Effector memory CD8-positive, alpha-beta T cell (primary cell): ENCODE measurements at regions not wholly inside any gene's neighbourhood (a gene's known extent, or its start where the extent isn't known, plus 50 kb on each side); places are given as distances from the start of the nearest gene placed in this dataset.

ENCODE experiments used
- ATAC-seq: fragments of 150-1000 bp; cut with Tn5 transposase; replicated peaks from 2 replicates; pipeline ENCODE4 v1.10.0; 2021; ENCODE audit warnings: mild to moderate bottlenecking, moderate library complexity
- DNase-seq, 3 experiments: peaks; one replicate each; pipeline ENCODE4 v3.0.0; 2021
- H3K27ac Mint-ChIP-seq, 2 donors: one replicate each; pipeline ENCODE4 v1.8.0; 2022; ENCODE audit warnings: mild to moderate bottlenecking in 2 of 2, mixed read lengths in 2 of 2, moderate library complexity in 2 of 2
- H3K27me3 Mint-ChIP-seq, 2 donors: one replicate each; pipeline ENCODE4 v1.8.0; 2022; ENCODE audit warnings: mixed read lengths in 2 of 2
- H3K36me3 Mint-ChIP-seq: one replicate; pipeline ENCODE4 v1.8.0; 2022; ENCODE audit warnings: mild to moderate bottlenecking, moderate library complexity, mixed read lengths; ENCODE audit not compliant: insufficient read depth
- H3K4me1 Mint-ChIP-seq, 2 donors: one replicate each; pipeline ENCODE4 v1.8.0; 2022; ENCODE audit warnings: low read depth in 2 of 2, mixed read lengths in 2 of 2
- H3K4me3 Mint-ChIP-seq, 2 donors: one replicate each; pipeline ENCODE4 v1.8.0; 2022; ENCODE audit warnings: mild to moderate bottlenecking in 2 of 2, mixed read lengths in 2 of 2, moderate library complexity in 2 of 2
- H3K9me3 Mint-ChIP-seq, 2 donors: one replicate each; pipeline ENCODE4 v1.8.0; 2022; ENCODE audit warnings: mixed read lengths in 2 of 2

- H3K9me3 Mint-ChIP-seq, result no peaks in the 10 kb centered on the region
- no peaks in the 10 kb centered on the region for H3K4me1 Mint-ChIP-seq
- ATAC-seq (no peak), DNase-seq (no peak)
- peaks cover 5 to 12% of the 10 kb centered on the region in 2 donors for H3K27me3 Mint-ChIP-seq
- H3K36me3 Mint-ChIP-seq, result no peaks in the 10 kb centered on the region
- H3K27ac Mint-ChIP-seq, result no peak overlapping the region
- H3K4me3 Mint-ChIP-seq, result no peak overlapping the region
Observed at GRCh38 chr15:61798631-61799030, 261.6 kb downstream of the VPS13C start.

GRCh38 chr15:61796056-61796455 lies 264.2 kb downstream of the VPS13C start:
- H3K4me1 Mint-ChIP-seq, result no peaks in the 10 kb centered on the region
- ATAC-seq (no peak), DNase-seq (no peak)
- H3K4me3 Mint-ChIP-seq, result no peak overlapping the region
- peaks cover 30% of the 10 kb centered on the region in 2 donors for H3K27me3 Mint-ChIP-seq
- no peaks in the 10 kb centered on the region for H3K36me3 Mint-ChIP-seq
- no peaks in the 10 kb centered on the region for H3K9me3 Mint-ChIP-seq
- no peak overlapping the region for H3K27ac Mint-ChIP-seq

GRCh38 chr15:61794881-61795280 lies 265.4 kb downstream of the VPS13C start:
- no peak overlapping the region for H3K4me3 Mint-ChIP-seq
- no peaks in the 10 kb centered on the region for H3K4me1 Mint-ChIP-seq
- H3K27ac Mint-ChIP-seq, result no peak overlapping the region
- ATAC-seq (no peak), DNase-seq (no peak)
- H3K9me3 Mint-ChIP-seq, result no peaks in the 10 kb centered on the region
- no peaks in the 10 kb centered on the region for H3K36me3 Mint-ChIP-seq
- H3K27me3 Mint-ChIP-seq, result peaks cover 36 to 41% of the 10 kb centered on the region in 2 donors

DNA sequence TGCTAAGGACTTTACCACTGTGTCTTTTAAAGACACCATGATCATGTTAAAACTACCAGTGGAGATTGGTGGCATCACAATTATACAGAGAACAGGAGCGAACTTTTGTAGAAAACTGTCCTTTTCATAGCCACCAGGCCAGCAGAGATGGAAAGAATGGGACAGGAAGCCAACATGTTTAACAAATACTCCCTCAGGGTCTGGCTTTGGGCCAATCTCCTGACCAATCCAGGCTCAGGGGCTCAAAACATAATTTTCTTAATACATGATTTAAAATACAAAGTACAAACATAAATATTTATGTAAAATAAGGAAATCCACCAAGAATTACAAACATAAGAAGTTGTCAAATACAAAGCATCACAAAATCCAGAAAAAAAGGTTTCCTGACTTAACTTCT lies 266.0 kb downstream of the VPS13C start:
- Mint-ChIP-seq H3K4me3 (no peak overlapping the region), H3K4me1 (no peaks in the 10 kb centered on the region), H3K27ac (no peak overlapping the region), H3K36me3 (no peaks in the 10 kb centered on the region), H3K9me3 (no peaks in the 10 kb centered on the region), H3K27me3 (peaks cover 40 to 45% of the 10 kb centered on the region in 2 donors)
- DNase-seq (no peak), ATAC-seq (no peak)

DNA sequence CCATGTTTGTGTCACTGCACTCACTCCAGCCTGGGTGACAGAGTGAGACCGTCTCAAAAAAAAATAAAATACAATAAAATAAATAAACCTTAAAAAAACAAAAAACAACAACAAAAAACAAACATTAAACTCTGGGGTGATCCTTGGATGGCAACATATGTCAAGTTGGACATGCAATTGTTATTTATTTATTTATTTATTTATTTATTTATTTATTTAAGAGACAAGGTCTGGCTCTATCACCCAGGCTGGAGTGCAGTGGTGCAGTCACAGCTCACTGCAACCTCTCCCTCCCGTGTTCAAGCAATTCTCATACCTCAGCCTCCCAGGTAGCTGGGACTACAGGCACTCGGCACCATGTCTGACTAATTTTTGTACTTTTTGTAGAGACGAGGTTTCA lies 275.5 kb downstream of the VPS13C start:
- H3K9me3 Mint-ChIP-seq, result peaks cover 0 to 5% of the 10 kb centered on the region in 2 donors
- no peak overlapping the region for H3K4me3 Mint-ChIP-seq
- no peaks in the 10 kb centered on the region for H3K36me3 Mint-ChIP-seq
- DNase-seq (no peak), ATAC-seq (no peak)
- peaks cover 0 to under 1% of the 10 kb centered on the region in 2 donors for H3K4me1 Mint-ChIP-seq
- no peak overlapping the region for H3K27ac Mint-ChIP-seq
- H3K27me3 Mint-ChIP-seq, result peaks cover 38 to 40% of the 10 kb centered on the region in 2 donors

GRCh38 chr15:61780278-61780980 lies 279.8 kb downstream of the VPS13C start:
- ATAC-seq, result no peak

GRCh38 chr15:61777689-61778088 lies 282.6 kb downstream of the VPS13C start:
- Mint-ChIP-seq H3K4me3 (no peak overlapping the region), H3K36me3 (peaks cover 2% of the 10 kb centered on the region), H3K27me3 (peaks cover 58 to 59% of the 10 kb centered on the region in 2 donors), H3K9me3 (no peaks in the 10 kb centered on the region), H3K4me1 (peaks cover 0 to 2% of the 10 kb centered on the region in 2 donors), H3K27ac (no peak overlapping the region)
- ATAC-seq (no peak), DNase-seq (no peak)

More at GRCh38 chr15:61780278-61780980, 279.8 kb downstream of the VPS13C start:
- Mint-ChIP-seq H3K27ac (no peak overlapping the region), H3K27me3 (peaks cover 58 to 59% of the 10 kb centered on the region in 2 donors), H3K4me1 (peaks cover 0 to 2% of the 10 kb centered on the region in 2 donors), H3K9me3 (no peaks in the 10 kb centered on the region), H3K36me3 (peaks cover 2% of the 10 kb centered on the region), H3K4me3 (no peak overlapping the region)
- DNase-seq, result no peak

DNA sequence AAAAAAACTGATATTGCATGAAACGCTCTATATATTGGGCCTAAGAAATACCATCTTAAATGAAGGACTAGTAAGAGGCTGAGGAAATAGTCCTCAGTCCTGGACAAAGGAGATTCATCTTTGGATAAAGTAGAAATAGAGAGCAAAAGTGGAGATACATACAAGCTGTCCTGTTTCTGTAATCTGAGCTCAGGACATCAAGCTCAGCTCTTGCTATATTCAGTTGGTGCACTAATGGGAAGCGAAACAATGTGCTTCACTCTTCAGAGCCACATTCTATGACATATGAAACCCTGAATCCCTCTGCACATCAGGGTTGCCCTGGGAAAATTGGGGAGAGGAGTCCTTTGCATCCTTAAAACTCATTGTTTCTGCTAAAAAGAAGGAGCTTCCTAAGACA lies 290.7 kb downstream of the VPS13C start:
- H3K4me3 Mint-ChIP-seq, result no peak overlapping the region
- H3K4me1 Mint-ChIP-seq, result no peaks in the 10 kb centered on the region
- peaks cover 35 to 38% of the 10 kb centered on the region in 2 donors for H3K27me3 Mint-ChIP-seq
- no peak overlapping the region for H3K27ac Mint-ChIP-seq
- peaks cover 0 to 2% of the 10 kb centered on the region in 2 donors for H3K9me3 Mint-ChIP-seq
- ATAC-seq, result no peak
- no peaks in the 10 kb centered on the region for H3K36me3 Mint-ChIP-seq
- DNase-seq, result no peak

- Mint-ChIP-seq H3K27me3 (peaks cover 45 to 50% of the 10 kb centered on the region in 2 donors), H3K4me3 (no peak overlapping the region), H3K9me3 (peaks cover 0 to 2% of the 10 kb centered on the region in 2 donors), H3K36me3 (no peaks in the 10 kb centered on the region), H3K4me1 (no peaks in the 10 kb centered on the region), H3K27ac (no peak overlapping the region)
- ATAC-seq (no peak), DNase-seq (no peak)
Observed at GRCh38 chr15:61768131-61768530, 292.1 kb downstream of the VPS13C start.

GRCh38 chr15:61764981-61765380 lies 295.3 kb downstream of the VPS13C start:
- Mint-ChIP-seq H3K9me3 (no peaks in the 10 kb centered on the region), H3K27me3 (peaks cover 70 to 72% of the 10 kb centered on the region in 2 donors), H3K27ac (no peak overlapping the region), H3K4me1 (no peaks in the 10 kb centered on the region), H3K4me3 (no peak overlapping the region), H3K36me3 (no peaks in the 10 kb centered on the region)
- no peak for DNase-seq
- ATAC-seq, result no peak

DNA sequence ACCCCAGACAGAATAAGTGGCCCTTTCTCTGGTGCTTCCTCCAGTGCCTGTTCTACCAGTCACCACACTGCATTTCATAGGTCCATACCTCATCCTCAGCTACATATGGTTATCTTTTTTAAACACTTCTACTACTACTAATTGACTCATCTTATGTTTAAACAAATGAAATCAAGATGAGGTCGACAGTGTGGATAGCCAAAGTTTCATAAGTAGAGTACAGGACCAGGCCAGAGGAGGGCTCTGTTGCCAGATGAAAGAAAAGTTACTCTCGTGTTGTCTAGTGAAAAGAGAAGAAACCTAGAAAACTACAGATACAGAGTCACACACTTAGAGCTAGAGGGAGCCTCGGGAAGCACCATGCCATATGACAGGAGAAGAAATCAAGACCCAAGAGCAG lies 296.1 kb downstream of the VPS13C start:
- Mint-ChIP-seq H3K9me3 (no peaks in the 10 kb centered on the region), H3K27me3 (peaks cover 79 to 81% of the 10 kb centered on the region in 2 donors)

GRCh38 chr15:61762676-61763075 lies 297.6 kb downstream of the VPS13C start:
- H3K27me3 Mint-ChIP-seq, result peaks cover 67 to 84% of the 10 kb centered on the region in 2 donors
- DNase-seq (no peak), ATAC-seq (no peak)
- no peak overlapping the region for H3K27ac Mint-ChIP-seq
- no peaks in the 10 kb centered on the region for H3K4me1 Mint-ChIP-seq
- H3K4me3 Mint-ChIP-seq, result no peak overlapping the region
- H3K36me3 Mint-ChIP-seq, result no peaks in the 10 kb centered on the region
- H3K9me3 Mint-ChIP-seq, result no peaks in the 10 kb centered on the region

More for the DNA sequence above, 296.1 kb downstream of the VPS13C start:
- ATAC-seq, result no peak
- Mint-ChIP-seq H3K27ac (no peak overlapping the region), H3K4me1 (no peaks in the 10 kb centered on the region), H3K4me3 (no peak overlapping the region), H3K36me3 (no peaks in the 10 kb centered on the region)
- no peak for DNase-seq

GRCh38 chr15:61759639-61760038 lies 300.6 kb downstream of the VPS13C start:
- H3K27ac Mint-ChIP-seq, result no peak overlapping the region
- DNase-seq (no peak), ATAC-seq (no peak)
- no peak overlapping the region for H3K4me3 Mint-ChIP-seq
- peaks cover 51 to 79% of the 10 kb centered on the region in 2 donors for H3K27me3 Mint-ChIP-seq
- no peaks in the 10 kb centered on the region for H3K9me3 Mint-ChIP-seq
- H3K4me1 Mint-ChIP-seq, result no peaks in the 10 kb centered on the region
- no peaks in the 10 kb centered on the region for H3K36me3 Mint-ChIP-seq

DNA sequence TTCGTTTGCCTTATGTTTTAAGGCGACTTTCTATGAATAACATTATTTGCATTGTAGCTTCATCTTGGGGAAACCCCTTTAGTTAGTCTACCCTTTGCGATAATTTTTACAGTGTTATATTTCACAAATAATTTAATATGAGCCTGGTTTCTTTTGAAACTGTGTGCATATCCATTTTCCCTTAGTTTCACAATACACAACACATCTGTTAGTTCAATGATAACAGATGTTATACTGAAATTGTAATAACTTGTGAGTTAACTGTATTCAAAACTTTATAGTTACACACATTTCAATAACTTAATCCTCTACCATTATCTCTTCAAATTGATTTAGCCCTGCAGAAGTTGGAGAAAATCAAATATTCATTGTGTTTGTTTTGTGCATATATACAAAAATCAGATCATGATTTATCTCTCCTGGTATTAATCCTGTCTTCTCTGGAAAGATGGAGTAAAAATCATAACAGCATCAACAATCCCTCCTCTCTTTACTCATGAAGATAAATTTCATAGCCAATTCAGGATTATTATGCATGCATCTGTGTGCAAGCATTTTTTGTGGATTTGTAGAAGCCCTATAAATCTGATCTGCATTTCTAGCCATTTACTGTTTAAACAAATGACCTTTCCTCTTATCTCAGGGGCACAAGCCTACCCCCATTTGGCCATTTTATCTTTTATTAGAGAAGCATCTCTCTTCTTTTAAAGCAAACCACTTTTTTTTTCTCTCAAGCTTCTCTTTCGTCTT lies 304.0 kb downstream of the VPS13C start:
- no peak overlapping the region for H3K27ac Mint-ChIP-seq
- no peaks in the 10 kb centered on the region for H3K36me3 Mint-ChIP-seq
- no peak overlapping the region for H3K4me3 Mint-ChIP-seq
- no peaks in the 10 kb centered on the region for H3K4me1 Mint-ChIP-seq
- H3K27me3 Mint-ChIP-seq, result peaks cover 26 to 64% of the 10 kb centered on the region in 2 donors
- no peaks in the 10 kb centered on the region for H3K9me3 Mint-ChIP-seq
- ATAC-seq (no peak), DNase-seq (no peak)
